Activated gamma-delta T cell treated with Interleukin-2 at 50 U/mL for 16 hours (primary cell): ENCODE measurements at regions not wholly inside any gene's neighbourhood (a gene's known extent, or its start where the extent isn't known, plus 50 kb on each side); places are given as distances from the start of the nearest gene placed in this dataset.
A peak's percentile ranks its signal among the peaks of the same experiment; 100 is the strongest.

Experiments
- DNase-seq: peaks from one replicate; pipeline ENCODE4 v3.0.0-alpha.2; 2020

DNA sequence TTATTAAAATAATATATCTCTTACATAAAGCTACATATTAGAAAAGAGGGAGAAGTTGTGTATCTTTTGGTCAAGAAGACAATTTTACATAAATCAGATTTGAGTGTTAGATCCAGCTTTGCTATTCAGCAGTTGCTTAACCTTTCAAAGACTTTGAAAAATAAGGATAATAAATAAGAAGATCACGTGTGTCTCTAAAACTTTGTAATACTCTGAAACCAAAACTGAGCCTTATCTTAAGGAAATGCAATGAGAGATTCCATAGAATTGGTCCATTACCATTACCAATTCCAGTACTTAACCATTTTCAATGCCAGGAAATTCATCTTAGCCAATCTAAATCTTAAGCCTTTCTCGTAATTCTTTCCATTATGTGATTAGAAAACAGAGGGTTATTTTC, 89.2 kb upstream of the COL5A2 start:
- no peak for DNase-seq

DNA sequence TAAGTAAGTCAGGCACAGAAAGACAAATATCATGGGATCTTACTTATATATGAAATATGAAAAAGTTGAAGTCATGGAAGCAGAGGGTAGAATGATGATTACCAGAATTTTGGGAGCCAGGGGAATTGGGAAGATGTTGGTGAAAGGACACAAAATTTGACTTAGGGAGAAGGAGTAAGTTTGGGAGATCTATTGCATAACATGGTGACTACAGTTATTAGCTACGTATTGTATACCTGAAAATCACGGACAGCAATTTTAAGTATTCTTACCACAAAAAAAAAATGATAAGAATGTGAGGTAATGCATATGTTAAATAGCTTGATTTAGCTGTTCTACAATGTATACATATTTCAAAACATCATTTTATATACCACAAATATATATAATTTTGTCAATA, 94.2 kb upstream of the COL5A2 start:
- no peak for DNase-seq

DNA sequence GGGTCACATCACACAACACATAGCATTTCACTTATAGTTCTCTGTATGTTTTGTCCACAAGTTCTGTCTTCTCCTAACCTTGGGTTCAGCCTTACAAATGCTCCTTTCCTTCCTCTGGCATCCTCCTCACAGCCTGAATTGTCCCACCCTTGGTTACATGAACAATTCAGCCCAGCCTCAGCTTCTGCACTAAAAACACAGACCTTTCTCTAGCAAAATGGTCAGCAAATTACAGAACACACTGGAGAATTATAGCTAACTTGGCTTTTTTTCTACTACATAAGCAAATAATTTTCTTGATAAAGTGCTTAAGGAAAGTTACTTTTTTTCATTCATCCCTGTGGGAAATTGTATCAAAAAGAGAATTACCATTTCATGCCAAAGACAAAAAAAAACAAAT, 94.8 kb upstream of the COL5A2 start:
- no peak for DNase-seq

DNA sequence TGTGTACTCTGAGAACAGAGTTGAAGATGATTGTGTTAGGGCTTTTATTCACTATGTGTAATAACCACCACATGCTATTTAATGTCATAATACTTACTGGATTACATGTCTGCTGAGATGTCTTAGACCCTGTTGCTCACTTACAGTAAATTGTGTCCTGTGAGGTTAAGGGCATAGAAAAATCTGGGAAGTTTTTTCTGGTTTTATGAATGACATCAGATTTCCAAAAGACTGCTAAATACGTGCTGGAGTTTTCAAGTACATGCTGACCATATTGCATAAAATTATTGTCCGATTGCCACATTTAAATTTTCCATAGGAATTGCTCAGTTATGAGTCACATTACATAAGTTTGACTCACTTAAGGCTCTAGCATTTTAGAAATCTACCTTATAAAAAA, 96.7 kb upstream of the COL5A2 start:
- no peak for DNase-seq

DNA sequence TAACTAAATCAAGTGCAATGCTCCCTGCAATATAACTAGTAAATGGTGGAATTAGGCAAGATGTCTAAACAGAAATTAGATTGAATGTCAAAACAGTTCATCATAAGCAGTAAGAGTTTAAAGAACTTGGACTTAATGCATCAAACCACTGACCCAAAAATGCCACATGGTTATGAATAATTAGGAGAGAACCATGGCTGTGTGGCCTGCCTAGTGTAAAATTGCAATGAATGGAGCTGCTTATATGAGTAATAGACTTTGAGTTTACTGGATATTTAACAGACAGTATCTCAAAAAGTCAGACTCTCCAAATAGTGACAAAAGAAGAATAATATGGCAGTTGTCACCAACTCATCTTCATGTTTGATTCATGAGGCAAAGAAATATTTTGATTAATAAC, 101.6 kb upstream of the COL5A2 start:
- no peak for DNase-seq

DNA sequence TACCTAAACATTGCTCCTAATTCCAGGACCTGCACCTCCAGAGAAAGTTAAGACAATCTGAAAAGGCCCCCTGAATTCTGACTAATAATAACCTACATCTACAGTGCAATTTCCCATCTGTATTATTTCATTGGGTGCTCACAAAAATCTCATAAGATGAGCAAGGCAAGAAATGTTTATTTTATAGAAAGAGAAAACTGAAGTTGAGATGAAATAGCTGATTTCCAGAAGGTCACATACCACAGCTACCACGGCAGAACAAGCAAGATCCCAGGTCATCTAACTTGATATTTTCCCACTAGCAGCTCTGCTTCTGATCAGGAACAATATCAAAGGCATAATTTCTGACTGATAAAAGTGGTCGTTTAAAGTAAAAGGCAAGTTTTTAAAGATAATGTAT, 105.8 kb upstream of the COL5A2 start:
- no peak for DNase-seq

DNA sequence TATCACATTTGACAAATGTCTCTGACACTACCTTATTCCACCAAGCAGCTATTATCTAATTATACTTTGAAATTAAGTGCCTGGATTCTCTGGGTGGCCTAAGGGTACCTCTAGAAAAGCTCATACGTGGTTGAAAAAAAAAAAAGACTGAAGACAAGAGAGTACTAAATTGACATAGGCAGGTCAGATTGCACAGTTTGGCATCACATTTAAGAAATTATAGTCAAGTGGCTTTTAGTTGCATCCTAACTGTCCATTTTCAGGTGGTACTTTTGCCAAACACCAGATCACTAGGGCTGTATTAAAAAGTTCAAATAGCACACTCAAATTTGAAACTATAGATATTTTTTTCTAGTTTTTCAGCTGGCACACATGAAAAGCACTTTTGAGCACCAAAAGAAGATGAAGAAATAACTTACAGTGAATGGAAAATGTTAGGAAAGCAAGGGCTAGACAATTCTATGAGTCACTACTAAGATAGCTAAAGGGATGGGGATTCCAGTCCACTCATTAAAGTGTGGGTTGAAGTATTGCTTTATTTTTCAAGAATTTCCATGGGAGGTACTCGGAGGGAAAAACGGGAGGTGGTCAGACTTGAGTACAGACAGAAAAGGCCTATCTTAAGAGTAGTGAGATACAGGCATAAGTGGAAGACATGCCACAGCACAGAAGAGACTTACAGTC, 106.5 kb upstream of the COL5A2 start:
- DNase-seq = no peak

DNA sequence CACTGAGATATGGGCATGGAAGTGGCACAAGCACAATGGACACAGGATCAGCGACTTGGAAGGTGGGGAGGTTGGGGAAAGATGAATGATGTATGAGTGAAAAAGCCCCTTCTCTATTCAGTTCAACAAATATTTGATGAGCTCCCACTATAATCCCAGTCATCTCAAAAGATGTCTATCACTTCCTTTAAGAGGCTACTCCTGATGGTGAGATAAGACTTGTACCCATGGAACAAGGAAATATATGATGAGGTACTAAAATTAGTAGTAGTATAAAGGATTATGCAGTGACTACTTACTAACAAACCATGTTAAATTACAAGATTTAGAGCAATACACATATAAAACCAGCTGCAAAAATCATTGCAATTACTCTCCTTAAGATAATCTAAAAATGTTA, 107.8 kb upstream of the COL5A2 start:
- DNase-seq = no peak

DNA sequence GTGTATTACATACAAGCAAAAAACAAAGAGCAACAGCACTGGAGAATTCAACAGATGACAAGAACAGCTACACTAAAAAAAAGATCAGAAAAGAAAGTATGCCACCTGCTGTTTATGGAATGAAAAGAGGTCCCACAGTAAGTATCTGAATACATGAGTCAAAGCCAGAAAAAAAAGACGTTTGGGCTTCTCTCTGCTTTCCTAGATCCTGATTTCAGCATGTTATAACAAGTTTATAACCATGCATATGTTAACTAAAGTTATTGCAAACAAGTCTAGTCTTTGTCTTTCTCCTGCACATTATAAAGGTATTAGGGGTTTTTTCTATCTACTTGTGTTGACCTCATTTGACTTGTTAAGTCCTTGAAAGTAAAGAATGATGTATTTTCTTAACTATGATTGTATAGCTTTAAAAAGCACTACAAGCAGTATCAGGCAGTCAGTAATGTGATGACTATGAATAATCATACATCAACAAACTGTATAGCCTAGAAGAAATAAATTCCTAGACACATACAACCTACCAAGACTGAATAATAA, 108.5 kb upstream of the COL5A2 start:
- DNase-seq = no peak

DNA sequence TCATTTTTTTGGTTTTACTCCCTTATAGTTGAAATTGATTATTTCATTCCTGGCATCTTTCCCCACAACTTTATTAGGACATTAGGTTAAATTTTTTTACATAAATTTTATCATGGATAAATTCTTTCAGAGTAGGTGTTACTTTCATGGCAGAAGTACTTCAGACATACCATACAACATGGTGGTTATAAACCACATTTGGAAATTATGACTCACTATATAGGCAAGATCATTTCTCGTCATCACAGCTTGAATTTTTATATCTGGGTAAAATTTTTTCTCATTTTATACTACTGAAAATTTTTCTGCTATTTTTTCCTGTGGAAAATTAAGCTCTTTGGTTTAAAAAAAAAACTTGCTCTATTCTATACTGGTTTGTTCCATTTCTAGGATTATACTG, 111.9 kb upstream of the COL5A2 start:
- no peak for DNase-seq

DNA sequence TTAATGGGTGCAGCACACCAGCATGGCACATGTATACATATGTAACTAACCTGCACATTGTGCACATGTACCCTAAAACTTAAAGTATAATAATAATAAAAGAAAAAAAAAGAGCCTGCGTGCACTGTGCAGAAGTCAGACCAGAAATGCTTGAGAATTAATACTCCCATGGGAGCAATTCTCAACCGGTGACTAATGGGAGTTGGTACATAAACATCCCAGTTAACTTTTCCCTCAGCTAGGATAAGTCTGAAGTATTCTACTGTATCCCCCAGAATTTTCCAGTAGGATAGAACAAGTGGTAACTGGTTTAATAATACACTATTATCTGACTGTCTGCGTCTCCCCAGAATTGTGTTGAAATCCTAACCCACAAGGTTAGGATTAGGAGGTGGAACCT, 113.6 kb upstream of the COL5A2 start:
- DNase-seq = no peak

DNA sequence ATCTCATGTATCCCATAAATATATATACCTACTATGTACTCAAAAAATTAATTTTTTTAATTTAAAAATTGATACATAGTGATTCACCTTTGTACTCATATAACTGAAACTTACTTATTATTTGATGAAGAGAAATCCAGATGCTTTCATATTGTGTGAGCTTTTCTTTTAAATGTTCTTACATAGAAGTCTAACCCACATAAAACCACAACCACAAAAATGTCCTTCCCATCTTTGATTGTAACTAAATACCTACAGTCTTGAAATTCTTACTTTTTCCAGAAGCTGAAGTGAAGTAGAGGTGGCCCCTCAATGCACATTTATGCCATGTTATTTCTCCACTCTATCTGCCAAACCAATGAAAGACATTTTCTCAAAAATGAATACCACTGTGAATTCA, 117.9 kb upstream of the COL5A2 start:
- no peak for DNase-seq

DNA sequence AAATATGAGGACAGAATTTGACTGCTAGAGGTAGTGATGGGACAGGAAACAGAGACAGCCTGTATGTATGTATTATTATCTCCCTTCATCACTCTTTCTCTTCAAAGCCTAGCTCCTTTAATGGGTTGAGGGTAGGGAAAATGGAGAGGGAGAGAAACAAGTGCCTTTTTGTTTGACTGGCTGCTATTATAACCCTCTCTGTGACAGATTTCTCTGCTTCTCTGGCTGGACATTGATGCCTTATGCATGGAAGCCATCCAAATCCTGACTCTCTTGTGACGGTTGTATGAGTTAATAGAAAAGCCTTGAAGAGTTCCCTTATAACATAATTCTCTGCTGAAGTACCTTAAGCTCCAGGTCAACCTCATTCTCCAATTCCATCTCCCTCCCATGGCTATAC, 118.5 kb upstream of the COL5A2 start:
- DNase-seq = no peak

DNA sequence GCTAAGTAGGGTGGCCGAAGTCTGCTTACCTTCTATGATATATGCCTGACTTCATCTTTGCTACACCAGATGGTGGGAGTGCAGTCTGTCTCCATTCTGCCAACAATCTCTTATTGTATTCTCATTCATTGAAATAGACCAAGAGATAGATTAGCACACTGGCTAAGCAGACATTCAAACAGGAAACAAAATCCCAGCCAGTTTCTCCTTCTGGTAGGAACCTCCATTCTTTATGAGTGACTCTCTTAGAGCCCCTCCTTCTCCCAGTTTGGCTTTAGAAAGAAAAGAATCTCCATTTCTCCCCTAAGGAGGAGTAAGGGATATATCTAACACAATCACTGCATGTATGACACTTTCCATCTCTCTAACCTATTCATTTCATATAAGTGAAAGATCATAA, 118.9 kb upstream of the COL5A2 start:
- no peak for DNase-seq

DNA sequence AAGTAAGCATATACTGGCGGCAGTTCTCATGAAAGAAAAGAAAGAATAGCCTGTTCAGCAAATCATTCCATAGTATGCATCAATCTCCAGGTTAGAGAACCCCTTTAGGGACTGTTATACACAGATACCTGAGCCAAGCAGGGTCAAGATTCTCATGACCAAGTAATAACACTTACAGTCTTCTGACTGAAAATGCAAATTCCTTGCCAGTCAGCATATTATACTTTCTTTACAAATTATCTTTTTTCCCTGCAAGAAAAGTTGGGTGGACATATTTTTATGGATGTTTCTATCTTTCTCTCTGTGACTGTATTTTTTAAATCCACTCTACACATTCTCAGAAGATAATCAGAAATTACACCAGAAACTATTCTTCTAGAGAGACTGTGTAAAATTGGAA, 120.4 kb upstream of the COL5A2 start:
- DNase-seq = no peak

DNA sequence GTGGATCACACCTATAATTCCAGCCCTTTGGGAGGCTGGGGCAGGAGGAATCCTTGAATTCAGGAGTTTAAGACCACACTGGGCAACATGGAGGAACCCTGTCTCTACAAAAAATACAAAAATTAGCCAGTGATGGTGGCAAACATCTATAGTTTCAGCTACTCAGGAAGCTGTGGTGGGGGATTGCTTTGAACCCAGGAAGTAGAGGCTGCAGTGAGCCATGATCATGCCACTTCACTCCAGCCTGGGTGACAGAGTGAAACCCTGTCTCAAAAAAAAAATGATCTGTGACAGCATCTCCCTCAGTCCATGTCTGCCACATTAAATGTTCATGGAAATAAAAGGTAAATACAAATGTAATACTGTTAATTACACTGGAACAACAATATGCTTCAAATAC, 121.4 kb upstream of the COL5A2 start:
- DNase-seq = peak; percentile 26

DNA sequence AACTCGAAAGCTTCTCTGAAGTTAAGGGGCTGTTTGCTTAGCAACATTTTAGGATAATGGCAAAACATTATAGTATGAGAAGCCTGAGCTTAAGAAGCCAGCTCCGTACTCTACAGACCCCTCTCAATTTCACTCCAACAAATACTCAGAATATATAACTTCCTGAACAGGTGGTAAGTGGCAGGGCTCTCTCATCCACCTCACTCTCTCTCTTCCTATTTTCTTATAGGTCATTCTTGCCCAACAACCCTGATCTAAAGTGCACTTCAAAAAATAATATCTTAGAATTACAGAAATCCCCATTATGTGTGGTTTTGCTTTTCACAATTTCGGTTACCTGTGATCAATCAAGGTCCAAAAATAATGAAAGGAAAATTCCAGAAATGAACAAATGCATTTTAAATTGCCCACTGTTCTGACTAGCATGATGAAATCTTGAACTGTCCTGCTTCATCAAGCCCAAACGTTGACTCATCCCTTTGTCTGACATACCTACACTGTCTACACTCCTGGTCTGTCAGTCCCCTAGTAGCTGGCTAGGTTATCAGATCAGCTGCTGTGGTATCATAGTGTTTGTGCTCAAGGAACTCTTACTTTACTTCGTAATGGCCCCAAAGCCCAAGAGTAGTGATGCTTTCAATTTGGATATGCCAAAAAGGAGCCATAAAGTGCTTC, 122.8 kb upstream of the COL5A2 start:
- DNase-seq = no peak

DNA sequence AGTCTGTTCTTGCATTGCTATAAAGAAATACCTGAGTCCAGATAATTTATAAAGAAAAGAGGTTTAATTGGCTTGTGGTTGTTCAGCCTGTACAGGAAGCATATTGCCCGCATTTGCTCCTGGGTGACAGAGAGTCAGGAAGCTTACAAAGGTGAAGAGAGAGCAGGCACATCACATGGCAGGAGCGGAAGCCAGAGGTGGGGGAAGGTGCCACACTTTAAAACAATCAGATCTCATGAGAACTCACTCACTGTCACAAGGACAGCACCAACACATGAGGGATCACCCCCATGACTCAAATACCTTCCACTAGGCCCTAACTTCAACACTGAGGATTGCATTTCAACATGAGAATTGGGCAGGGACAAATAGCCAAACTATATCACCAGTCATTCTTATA, 124.8 kb upstream of the COL5A2 start:
- DNase-seq = peak; percentile 45

DNA sequence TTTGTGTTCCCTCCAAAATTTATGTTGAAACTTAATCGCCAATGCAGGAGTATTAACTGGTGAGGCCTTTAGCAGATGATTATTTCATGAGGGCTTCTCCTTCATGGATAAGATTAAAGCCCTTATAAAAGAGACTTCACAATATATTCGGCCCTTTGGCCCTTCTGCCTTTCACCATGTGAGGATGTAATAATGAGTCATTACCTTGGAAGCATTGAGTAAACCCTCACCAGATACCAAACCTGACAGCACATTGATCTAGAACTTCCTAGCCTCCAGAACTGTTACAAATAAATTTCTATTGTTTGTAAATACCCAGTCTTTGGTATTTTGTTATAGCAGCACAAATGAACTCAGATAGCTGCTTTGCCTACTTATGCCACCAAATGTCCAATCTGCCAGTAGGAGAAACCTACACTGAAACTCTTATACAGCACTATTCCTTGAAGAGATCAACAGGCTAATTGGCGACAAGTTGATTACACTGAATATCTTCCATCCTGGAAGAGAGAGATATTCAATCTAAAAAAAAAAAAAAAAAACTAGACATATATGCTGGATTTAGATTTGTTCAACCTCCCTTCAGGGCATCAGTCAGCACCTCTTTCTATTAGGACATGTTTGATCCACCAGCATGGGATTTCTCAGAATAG, 125.9 kb upstream of the COL5A2 start:
- DNase-seq = no peak

DNA sequence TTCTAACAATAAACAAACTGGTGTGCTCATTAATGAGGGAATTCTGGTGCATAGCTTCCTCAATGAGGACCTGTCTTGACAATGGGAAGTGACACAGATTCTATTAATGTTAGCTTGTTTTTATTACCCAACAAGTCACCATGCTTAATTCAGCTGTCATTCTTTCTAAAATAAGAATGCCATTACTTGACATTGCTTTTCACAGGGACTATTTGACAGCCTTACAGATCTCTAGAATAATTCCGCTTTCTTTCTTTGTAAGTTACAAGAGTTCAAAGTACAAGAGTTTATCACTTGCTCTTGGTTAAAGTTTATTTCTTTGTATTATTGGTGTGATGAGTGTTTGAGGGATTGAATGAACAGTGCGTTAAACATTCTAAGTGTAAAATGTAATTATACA, 127.0 kb upstream of the COL5A2 start:
- DNase-seq = no peak

DNA sequence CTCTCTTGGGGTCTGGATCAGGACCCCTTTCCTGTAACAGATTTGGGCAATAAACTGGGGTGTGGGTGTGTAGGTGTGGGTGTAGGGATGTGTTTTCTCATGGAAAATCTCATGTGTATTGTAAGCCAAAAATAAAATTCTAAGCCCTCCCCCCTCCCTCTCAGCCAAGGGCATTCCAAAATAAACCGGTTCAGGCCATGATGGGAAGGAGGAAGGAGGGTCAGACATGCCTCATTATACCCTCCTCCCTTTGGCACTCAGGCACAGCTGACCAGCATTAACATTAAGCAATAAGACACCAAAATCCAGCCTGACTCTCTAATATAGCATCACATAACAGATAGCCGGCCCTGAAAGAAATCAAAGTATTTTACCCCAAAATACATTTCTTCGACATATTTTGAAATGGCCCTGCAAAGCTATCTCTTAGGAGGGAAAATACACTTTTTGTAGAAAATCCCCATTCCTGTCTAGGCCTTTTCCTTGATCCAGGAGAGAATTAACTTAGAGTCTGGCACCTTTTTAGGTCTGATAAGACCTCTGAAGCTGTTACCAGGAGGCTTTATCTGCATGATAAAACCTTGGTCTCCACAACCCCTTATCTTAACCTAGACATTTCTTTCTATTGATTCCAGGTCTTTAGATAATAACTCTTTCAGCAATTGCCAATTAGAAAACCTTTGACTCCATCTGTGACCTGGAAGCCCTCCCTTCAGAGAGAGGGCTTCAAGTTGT, 128.7 kb upstream of the COL5A2 start:
- DNase-seq = no peak

DNA sequence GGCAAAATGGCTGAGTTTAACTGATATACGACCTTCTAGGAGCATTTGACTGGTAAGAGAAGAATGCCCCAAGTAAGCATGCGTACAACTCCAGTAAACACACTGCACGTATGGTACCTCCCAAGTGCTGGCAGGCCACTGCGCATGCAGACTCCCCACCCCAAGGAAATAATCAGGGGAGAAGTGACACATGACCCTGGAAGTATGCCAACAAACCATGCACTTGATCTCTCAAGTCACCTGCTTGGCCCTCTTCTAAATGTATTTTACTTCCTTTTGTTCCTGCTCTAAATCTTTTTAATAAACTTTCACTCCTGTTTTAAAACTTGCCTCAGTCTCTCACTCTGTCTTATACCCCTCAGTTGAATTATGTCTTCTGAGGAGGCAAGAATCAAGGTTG, 129.8 kb upstream of the COL5A2 start:
- DNase-seq = no peak

DNA sequence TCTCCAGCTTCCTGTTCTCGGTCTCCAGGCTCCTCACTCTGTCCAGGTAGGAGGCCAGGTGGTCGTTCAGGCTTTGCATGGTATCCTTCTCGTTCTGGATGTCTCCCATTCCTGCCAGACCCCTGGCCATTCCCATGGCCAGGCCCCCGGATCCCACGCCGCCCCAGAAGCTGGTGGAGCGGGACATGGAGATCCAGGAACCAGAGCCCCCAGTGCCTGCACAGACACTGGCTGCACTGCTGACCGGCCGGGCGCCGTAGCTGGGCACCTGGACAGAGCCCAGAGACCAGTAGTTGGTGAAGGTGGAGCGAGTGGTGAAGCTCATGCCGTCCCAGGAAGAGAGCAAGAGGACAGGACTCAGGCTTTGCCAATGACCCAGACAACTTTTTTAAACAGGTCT, 129.1 kb upstream of the WDR75 start:
- DNase-seq = no peak

DNA sequence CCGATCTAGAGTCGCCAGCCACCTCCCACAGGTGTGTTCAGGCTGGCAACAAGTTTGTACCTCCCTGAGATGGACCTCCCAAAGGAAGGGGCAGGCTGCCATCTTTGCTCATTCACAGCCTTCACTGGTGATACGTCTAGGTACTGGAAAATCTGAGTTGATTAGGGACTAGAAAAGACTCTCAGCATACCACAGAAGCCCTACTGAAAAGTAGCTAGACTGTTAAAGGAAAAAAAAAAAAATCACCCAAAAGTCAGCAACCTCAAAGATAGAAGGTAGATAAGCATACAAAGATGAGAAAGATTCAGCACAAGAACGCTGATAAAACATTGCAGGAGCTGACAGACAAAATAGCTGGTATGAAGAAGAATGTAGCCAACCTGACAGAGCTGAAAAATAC, 128.6 kb upstream of the WDR75 start:
- no peak for DNase-seq
